IMR-90 (cell line): ENCODE measurements at regions not wholly inside any gene's neighbourhood (a gene's known extent, or its start where the extent isn't known, plus 50 kb on each side); places are given as distances from the start of the nearest gene placed in this dataset.

Experiments
- ATAC-seq: fragments of 200-7000 bp; cut with Tn5 transposase; 2 replicates; pipeline ENCODE4 v1.9.1; 2020; ENCODE audit warnings: low read depth, mild to moderate bottlenecking, moderate library complexity
- BruUV-seq: library from RNA; stranded (reverse); fragments of 400-500 nt; replicated peaks from 2 replicates; lab custom pipeline; 2021; lab: Mats Ljungman, UMichigan
- CTCF ChIA-PET: fragments of 300-600 bp; formaldehyde crosslinking; extraction: SDS; loops from one replicate; lab custom pipeline; 2021; ENCODE audit warnings: antibody characterized with exemption; lab: Yijun Ruan, JAX
- POLR2A ChIA-PET: fragments of 300-600 bp; sonication (Branson Sonifier 250); formaldehyde crosslinking; loops from one replicate; lab custom pipeline; 2022; ENCODE audit warnings: antibody characterized with exemption; ENCODE audit not compliant: unreplicated experiment; lab: Charles Lee
- DNase-seq: peaks from one replicate; pipeline ENCODE4 v3.0.0; 2013
- H2AFZ ChIP-seq: replicated peaks from 2 replicates; pipeline ENCODE3; 2013; ENCODE audit warnings: low read length, mild to moderate bottlenecking; ENCODE audit not compliant: poor library complexity
- H2AK5ac ChIP-seq: 2 replicates; pipeline ENCODE4 v1.6.1; 2013; ENCODE audit warnings: low read depth, low read length, inconsistent platforms
- H2AK9ac ChIP-seq: replicated peaks from 2 replicates; pipeline ENCODE3; 2013; ENCODE audit warnings: mild to moderate bottlenecking, low read depth, low read length, moderate library complexity; ENCODE audit not compliant: poor library complexity
- H2BK120ac ChIP-seq: 2 replicates; pipeline ENCODE4 v1.6.1; 2013; ENCODE audit warnings: low read depth, low read length, inconsistent platforms
- H2BK15ac ChIP-seq: 3 replicates; pipeline ENCODE4 v1.6.1; 2013; ENCODE audit warnings: low read depth, low read length, inconsistent platforms
- H2BK20ac ChIP-seq: 2 replicates; pipeline ENCODE4 v1.6.1; 2013; ENCODE audit warnings: low read depth, mild to moderate bottlenecking, inconsistent platforms, low read length, moderate library complexity
- H2BK5ac ChIP-seq: 2 replicates; pipeline ENCODE4 v1.6.1; 2013; ENCODE audit warnings: mild to moderate bottlenecking, low read depth, low read length, inconsistent platforms; ENCODE audit not compliant: poor library complexity, severe bottlenecking
- H3K14ac ChIP-seq: replicated peaks from 2 replicates; pipeline ENCODE4 v1.6.1; 2013; ENCODE audit warnings: low read depth, low read length, inconsistent platforms
- H3K18ac ChIP-seq: 2 replicates; pipeline ENCODE4 v1.6.1; 2013; ENCODE audit warnings: low read depth, low read length, control low read depth
- H3K23ac ChIP-seq: 2 replicates; pipeline ENCODE4 v1.6.1; 2013; ENCODE audit warnings: low read depth, low read length, inconsistent platforms
- H3K27ac ChIP-seq: 2 replicates; pipeline ENCODE4 v1.5.1; 2013; ENCODE audit warnings: mild to moderate bottlenecking, control low read depth, low read length; ENCODE audit not compliant: insufficient read depth
- H3K27me3 ChIP-seq: 2 replicates; pipeline ENCODE4 v1.6.1; 2013; ENCODE audit warnings: low read length; ENCODE audit not compliant: control insufficient read depth, insufficient read depth
- H3K36me3 ChIP-seq: 2 replicates; pipeline ENCODE4 v1.6.1; 2013; ENCODE audit warnings: low read length, mixed read lengths; ENCODE audit not compliant: control insufficient read depth, insufficient read depth
- H3K4ac ChIP-seq: 2 replicates; pipeline ENCODE4 v1.6.1; 2013; ENCODE audit warnings: low read depth, low read length, inconsistent platforms
- H3K4me1 ChIP-seq: 2 replicates; pipeline ENCODE4 v1.6.1; 2013; ENCODE audit warnings: low read length, mixed read lengths; ENCODE audit not compliant: control insufficient read depth, insufficient read depth
- H3K4me2 ChIP-seq: 2 replicates; pipeline ENCODE4 v1.6.1; 2013; ENCODE audit warnings: low read depth, mild to moderate bottlenecking, control low read depth, low read length, moderate library complexity
- H3K4me3 ChIP-seq: 2 replicates; pipeline ENCODE4 v1.5.1; 2013; ENCODE audit warnings: low read depth, mild to moderate bottlenecking, control low read depth, low read length, moderate library complexity; ENCODE audit not compliant: insufficient read depth
- H3K56ac ChIP-seq: 2 replicates; pipeline ENCODE4 v1.6.1; 2013; ENCODE audit warnings: low read length, inconsistent platforms; ENCODE audit not compliant: insufficient read depth; ENCODE audit errors: extremely low read depth
- H3K79me1 ChIP-seq, 2 experiments: 2 replicates each; pipeline ENCODE4 v1.6.1; 2013; ENCODE audit warnings: low read length in 2 of 2, inconsistent platforms in 1 of 2, low read depth in 1 of 2
- H3K9ac ChIP-seq: 2 replicates; pipeline ENCODE4 v1.6.1; 2013; ENCODE audit warnings: low read depth, low read length, control low read depth
- H3K9me1 ChIP-seq: 2 replicates; pipeline ENCODE4 v1.6.1; 2013; ENCODE audit warnings: low read length, inconsistent platforms; ENCODE audit not compliant: insufficient read depth
- H3K9me3 ChIP-seq: 2 replicates; pipeline ENCODE4 v1.6.1; 2013; ENCODE audit warnings: low read length; ENCODE audit not compliant: control insufficient read depth, insufficient read depth
- H4K20me1 ChIP-seq: 2 replicates; pipeline ENCODE4 v1.6.1; 2013; ENCODE audit warnings: low read length, inconsistent platforms; ENCODE audit not compliant: insufficient read depth
- H4K5ac ChIP-seq: 2 replicates; pipeline ENCODE4 v1.6.1; 2013; ENCODE audit warnings: mild to moderate bottlenecking, low read depth, low read length, control low read depth
- H4K8ac ChIP-seq, 2 experiments: 2 replicates each; pipeline ENCODE4 v1.6.1; 2013; ENCODE audit warnings: low read depth in 2 of 2, low read length in 2 of 2, control low read depth in 1 of 2, inconsistent platforms in 1 of 2
- H4K91ac ChIP-seq: 2 replicates; pipeline ENCODE4 v1.6.1; 2013; ENCODE audit warnings: low read depth, low read length, inconsistent platforms; ENCODE audit not compliant: insufficient read depth
- CHD1 ChIP-seq: IDR thresholded peaks from 2 replicates; pipeline ENCODE4 v1.6.1; 2012; ENCODE audit warnings: low read depth, low read length, improper control_type of control experiment
- MAFK ChIP-seq: IDR thresholded peaks from 2 replicates; pipeline ENCODE4 v1.6.1; 2012; ENCODE audit warnings: low read depth, low read length, improper control_type of control experiment
- MAZ ChIP-seq: IDR thresholded peaks from 2 replicates; pipeline ENCODE4 v1.6.1; 2012; ENCODE audit warnings: low read depth, mild to moderate bottlenecking, low read length, improper control_type of control experiment, moderate library complexity, borderline replicate concordance
- NFE2L2 ChIP-seq: fragments of 150-350 bp; IDR thresholded peaks from 2 replicates; pipeline ENCODE4 v1.6.1; 2016; ENCODE audit warnings: low read depth, mild to moderate bottlenecking, low read length
- POLR2A ChIP-seq: IDR thresholded peaks from 2 replicates; pipeline ENCODE4 v1.6.1; 2012; ENCODE audit warnings: mild to moderate bottlenecking, low read depth, low read length
- RAD21 ChIP-seq: IDR thresholded peaks from 2 replicates; pipeline ENCODE4 v1.6.1; 2012; ENCODE audit warnings: low read length, improper control_type of control experiment
- RCOR1 ChIP-seq: IDR thresholded peaks from 2 replicates; pipeline ENCODE4 v1.6.1; 2012; ENCODE audit warnings: mild to moderate bottlenecking, low read length, improper control_type of control experiment; ENCODE audit not compliant: insufficient replicate concordance
- RFX5 ChIP-seq: IDR thresholded peaks from 2 replicates; pipeline ENCODE4 v1.8.0; 2012; ENCODE audit warnings: low read depth, mild to moderate bottlenecking, low read length, moderate library complexity
- SMC3 ChIP-seq: fragments of 150-350 bp; IDR thresholded peaks from 2 replicates; pipeline ENCODE4 v1.6.1; 2016; ENCODE audit warnings: low read depth, mild to moderate bottlenecking, antibody characterized with exemption, low read length, moderate library complexity
- WGBS, 2 experiments: methylation state at CpG; one replicate each; pipeline versions ENCODE4 v1.1.5 to v1.1.7; 2013; ENCODE audit warnings: missing lambda C conversion rate in 2 of 2; ENCODE audit not compliant: insufficient read length in 1 of 2; ENCODE audit errors: extremely low coverage in 2 of 2; 5-methylcytosine and 5-hydroxymethylcytosine counted together
- dilution Hi-C: fragments of 300-500 bp; cut with HindIII; formaldehyde crosslinking; loops from one replicate; pipeline ENCODE4 v1.14.3; 2018; ENCODE audit warnings: low sequenced_read_pairs; ENCODE audit not compliant: unreplicated experiment
- in situ Hi-C: fragments of 300-500 bp; cut with MboI; formaldehyde crosslinking; loops from 3 replicates; pipeline ENCODE4 v1.14.3; 2019; ENCODE audit warnings: low sequenced_read_pairs, inconsistent platforms, mixed read lengths
- intact Hi-C: fragments of 100-400 bp; cut with micrococcal nuclease; formaldehyde crosslinking; loops from 2 replicates; pipeline ENCODE4 v1.10.0; 2022
- TF ChIP-seq, protein P1 (sequence below): conservative IDR thresholded peaks from 2 replicates; pipeline ENCODE4 v1.5.1; 2012; ENCODE audit warnings: mild to moderate bottlenecking, low read depth, low read length, improper control_type of control experiment
- TF ChIP-seq, protein P2 (sequence below): fragments of 150-350 bp; IDR thresholded peaks from 2 replicates; pipeline ENCODE4 v1.6.1; 2016; ENCODE audit warnings: low read depth, mild to moderate bottlenecking, low read length, moderate library complexity, borderline replicate concordance

DNA sequence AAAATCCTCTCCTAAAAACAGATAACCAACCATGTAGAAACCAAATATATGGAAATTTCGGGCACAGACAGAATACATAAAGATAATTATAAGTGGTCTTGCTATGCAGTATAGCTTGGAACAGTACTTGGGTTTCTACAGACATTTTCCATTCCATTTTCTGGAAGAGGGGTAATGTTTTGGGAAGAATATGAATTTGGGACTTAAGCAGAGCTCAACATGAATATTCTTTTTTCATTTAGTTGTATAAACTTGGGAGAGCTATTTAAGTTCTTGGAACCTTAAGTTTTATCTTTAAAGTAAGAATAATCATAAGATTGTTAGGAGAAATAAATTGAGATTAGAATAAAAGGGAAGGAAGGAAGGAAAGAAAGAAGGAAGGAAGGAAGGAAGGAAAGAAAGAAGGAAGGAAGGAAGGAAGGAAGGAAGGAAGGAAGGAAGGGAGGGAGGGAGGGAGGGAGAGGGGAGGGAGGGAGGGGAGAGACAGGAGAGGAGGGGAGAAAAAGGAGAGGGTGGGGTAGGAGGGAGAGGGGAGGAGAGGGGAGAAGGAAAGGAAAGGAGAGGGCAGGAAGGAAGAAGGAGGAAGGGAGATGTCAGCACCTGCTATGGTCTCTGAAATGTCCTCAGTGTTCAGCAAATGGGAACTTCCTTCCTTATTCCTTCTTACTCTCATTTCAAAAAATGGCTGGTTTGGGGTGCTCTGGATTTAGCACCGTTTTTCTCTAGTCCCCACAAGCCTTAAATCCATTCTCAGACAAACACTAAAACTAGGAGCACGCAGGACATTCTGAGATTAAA, 248.3 kb downstream of the LY86 start:
- no TSS peak for BruUV-seq
- POLR2A ChIA-PET: no interaction called here
- WGBS, 2 experiments: no CpG with 5 or more reads among the region's 3 CpGs

More for the DNA sequence above, 248.3 kb downstream of the LY86 start:
- Histone ChIP-seq H3K9ac (no peak overlapping the region), H2BK15ac (no peak overlapping the region), H2AFZ (no peak overlapping the region), H3K9me3 (no peaks in the 10 kb centered on the region), H2BK20ac (no peak overlapping the region), H3K4me3 (no peak overlapping the region), H3K56ac (no peak overlapping the region), H4K91ac (no peak overlapping the region), H3K23ac (no peak overlapping the region), H3K4me2 (no peak overlapping the region), H3K27me3 (peaks cover 16% of the 10 kb centered on the region), H4K5ac (no peak overlapping the region), H3K14ac (no peak overlapping the region), H4K8ac (no peak overlapping the region), H3K9me1 (no peaks in the 10 kb centered on the region), H3K79me1 (no peaks in the 10 kb centered on the region), H3K4me1 (no peaks in the 10 kb centered on the region), H3K18ac (no peak overlapping the region), H2BK120ac (no peak overlapping the region), H4K20me1 (no peaks in the 10 kb centered on the region), H2AK5ac (no peak overlapping the region), H3K36me3 (no peaks in the 10 kb centered on the region), H2AK9ac (no peak overlapping the region), H2BK5ac (no peak overlapping the region), H3K27ac (no peak overlapping the region), H3K4ac (no peak overlapping the region)
- no peak for ATAC-seq
- in situ Hi-C loops: no loop called here
- intact Hi-C loops: no loop called here
- TF ChIP-seq RFX5 (no peak), RCOR1 (no peak), POLR2A (no peak), SMC3 (no peak), NFE2L2 (no peak), MAFK (no peak), RAD21 (no peak), CHD1 (no peak), MAZ (no peak)
- TF ChIP-seq, protein P1, sequence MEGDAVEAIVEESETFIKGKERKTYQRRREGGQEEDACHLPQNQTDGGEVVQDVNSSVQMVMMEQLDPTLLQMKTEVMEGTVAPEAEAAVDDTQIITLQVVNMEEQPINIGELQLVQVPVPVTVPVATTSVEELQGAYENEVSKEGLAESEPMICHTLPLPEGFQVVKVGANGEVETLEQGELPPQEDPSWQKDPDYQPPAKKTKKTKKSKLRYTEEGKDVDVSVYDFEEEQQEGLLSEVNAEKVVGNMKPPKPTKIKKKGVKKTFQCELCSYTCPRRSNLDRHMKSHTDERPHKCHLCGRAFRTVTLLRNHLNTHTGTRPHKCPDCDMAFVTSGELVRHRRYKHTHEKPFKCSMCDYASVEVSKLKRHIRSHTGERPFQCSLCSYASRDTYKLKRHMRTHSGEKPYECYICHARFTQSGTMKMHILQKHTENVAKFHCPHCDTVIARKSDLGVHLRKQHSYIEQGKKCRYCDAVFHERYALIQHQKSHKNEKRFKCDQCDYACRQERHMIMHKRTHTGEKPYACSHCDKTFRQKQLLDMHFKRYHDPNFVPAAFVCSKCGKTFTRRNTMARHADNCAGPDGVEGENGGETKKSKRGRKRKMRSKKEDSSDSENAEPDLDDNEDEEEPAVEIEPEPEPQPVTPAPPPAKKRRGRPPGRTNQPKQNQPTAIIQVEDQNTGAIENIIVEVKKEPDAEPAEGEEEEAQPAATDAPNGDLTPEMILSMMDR: no peak
- TF ChIP-seq, protein P2, sequence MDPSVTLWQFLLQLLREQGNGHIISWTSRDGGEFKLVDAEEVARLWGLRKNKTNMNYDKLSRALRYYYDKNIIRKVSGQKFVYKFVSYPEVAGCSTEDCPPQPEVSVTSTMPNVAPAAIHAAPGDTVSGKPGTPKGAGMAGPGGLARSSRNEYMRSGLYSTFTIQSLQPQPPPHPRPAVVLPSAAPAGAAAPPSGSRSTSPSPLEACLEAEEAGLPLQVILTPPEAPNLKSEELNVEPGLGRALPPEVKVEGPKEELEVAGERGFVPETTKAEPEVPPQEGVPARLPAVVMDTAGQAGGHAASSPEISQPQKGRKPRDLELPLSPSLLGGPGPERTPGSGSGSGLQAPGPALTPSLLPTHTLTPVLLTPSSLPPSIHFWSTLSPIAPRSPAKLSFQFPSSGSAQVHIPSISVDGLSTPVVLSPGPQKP: no peak
- CTCF ChIA-PET: no interaction called here
- dilution Hi-C loops: no loop called here
- DNase-seq: no peak
